ENCODE measurements at regions not wholly inside any gene's neighbourhood (a gene's known extent, or its start where the extent isn't known, plus 50 kb on each side); places are given as distances from the start of the nearest gene placed in this dataset.

DNA sequence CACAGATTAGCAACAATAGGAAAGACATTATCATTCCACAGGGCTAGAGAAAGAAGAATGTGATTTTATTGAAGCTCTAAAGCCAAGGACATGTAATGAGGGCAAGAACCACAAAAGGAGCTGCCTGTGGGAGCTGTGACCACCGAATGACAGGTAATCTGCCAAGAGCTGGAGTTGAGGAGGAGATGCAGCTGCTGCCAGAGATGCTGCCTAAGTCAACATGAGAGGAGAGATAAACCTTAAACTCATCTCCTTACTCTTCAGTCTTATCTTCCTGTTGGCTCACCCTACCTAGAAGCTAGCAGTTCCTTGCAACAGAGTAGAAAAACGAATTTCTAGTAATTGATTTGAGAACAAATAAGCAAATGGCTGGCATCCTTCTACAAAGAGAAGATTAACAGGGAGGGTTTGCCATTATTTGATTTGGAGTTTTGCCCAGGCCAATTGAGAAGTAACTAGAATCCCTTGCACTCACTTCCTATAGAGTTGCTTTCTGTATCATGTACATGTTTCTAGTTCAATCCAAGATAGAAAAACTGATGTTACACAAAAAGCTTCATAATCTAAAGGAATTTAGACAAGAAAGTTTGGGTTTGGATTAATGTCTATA is 539.2 kb downstream of the TLE1 start:
- H3K4me1 Mint-ChIP-seq = no peaks in the 10 kb centered on the region
- peaks cover 13% of the 10 kb centered on the region for H3K9me3 Mint-ChIP-seq

DNA sequence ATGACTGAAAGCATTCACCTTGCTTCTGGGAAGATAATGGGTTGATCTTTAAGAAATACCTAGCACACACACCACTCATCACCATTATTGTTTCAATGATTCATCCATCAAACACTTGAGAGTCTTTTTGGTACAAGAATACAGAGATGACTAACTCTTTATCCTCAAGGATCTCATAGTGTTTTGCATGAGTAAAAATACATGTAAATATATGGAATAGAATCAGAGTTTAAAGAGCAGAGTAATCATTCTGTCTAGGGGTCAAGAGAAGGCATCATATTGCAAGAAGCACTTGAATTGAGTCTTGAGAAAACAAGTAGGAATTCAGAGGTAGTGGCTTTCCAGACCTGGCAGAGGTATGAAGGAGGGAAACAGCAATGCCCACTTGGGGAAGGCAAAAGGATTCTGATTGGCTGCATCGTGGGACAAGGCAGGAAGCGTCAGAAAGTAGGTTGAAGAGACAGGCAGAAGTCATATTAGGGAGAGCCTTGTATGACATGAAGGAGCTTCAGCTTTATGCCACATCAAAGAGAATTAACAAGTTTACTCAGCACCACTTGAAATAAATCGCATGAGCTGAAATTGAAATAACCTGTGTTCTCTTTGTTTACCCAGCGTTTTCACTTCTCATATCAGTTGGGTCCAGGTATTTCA is 542.5 kb downstream of the TLE1 start:
- Mint-ChIP-seq H3K4me3 (no peak overlapping the region), H3K36me3 (no peaks in the 10 kb centered on the region), H3K27ac (no peak overlapping the region), H3K9me3 (peaks cover 11% of the 10 kb centered on the region), H3K4me1 (no peaks in the 10 kb centered on the region)
- DNase-seq (ENCODE audit: low spot score in 2 of 2) (no peak), ATAC-seq (no peak)

More for the DNA sequence above, 539.2 kb downstream of the TLE1 start:
- H3K36me3 Mint-ChIP-seq = no peaks in the 10 kb centered on the region
- H3K27ac Mint-ChIP-seq = no peak overlapping the region
- no peak overlapping the region for H3K4me3 Mint-ChIP-seq
- no peak for DNase-seq (ENCODE audit: low spot score in 2 of 2)
- ATAC-seq = no peak

DNA sequence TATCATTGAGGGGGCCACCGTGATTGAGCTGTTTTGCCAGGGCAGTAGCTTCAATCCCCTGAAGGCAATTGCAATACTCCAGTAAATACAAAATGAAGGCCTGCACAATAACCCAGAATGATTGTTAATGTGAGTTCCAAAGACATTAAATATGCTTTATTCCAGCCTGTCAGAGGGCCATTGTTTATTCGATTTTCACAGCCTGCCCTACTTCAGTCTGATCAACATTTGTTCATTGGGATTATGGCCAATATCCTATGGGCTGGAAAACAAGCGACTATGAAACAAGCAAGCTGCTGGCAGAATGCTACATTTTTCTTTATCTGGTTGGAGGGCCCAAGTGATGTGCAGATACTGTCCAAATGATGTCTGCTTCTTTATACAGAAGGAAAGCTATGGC is 543.1 kb downstream of the TLE1 start:
- H3K4me3 Mint-ChIP-seq = no peak overlapping the region
- DNase-seq (ENCODE audit: low spot score in 2 of 2) (no peak), ATAC-seq (no peak)
- H3K27ac Mint-ChIP-seq = no peak overlapping the region
- no peaks in the 10 kb centered on the region for H3K4me1 Mint-ChIP-seq
- peaks cover 11% of the 10 kb centered on the region for H3K9me3 Mint-ChIP-seq
- H3K36me3 Mint-ChIP-seq = no peaks in the 10 kb centered on the region

DNA sequence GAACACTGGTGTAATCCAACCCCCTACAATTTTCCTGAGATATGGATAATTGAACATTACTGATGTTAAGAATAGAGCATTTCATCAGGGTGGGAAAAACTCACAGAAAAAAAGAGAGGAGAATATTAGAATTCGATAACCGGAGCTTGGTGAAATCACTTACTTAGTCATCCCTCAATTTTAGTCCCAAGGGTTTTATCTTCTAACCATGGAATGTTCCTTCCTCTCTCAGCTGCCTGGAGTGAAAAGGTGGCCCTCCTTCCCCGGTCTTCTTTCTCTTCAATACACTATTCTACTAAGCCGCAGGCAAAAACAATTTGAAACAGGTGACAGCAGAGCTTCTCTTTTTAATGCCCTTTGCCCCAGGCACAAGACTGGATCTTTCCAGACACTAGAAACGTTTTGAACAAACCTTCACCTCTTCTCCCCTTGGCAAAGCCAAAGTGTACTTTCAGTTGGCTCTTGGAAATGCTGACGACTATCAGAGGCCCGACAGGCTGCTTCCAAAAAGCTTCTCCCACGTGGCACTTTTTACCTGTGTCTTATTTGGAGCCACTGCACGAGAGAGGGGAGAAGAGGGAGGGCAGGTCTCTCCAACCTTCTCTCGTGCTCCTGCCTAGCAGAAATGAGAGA is 543.9 kb downstream of the TLE1 start:
- peaks cover 11% of the 10 kb centered on the region for H3K9me3 Mint-ChIP-seq
- no peak for ATAC-seq

DNA sequence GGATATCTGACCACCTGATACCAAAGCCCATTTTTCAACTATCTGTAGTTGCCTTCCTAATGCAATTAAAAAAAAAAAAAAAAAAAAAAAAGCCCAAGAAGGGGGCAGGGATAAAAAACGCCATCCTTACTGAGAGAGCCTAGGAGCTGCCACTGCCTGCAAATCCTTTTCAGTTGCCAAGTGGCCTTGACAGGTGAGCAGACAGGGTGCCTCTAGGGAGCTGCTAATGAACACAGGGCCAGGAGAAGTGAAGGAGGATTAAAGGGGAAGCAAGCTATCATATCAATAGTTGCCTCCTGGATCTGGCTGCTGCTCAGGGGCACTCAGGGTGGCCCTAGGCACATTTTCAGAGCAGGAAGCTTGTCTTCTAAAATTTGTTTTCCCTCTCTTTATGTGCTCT is 547.4 kb downstream of the TLE1 start:
- Mint-ChIP-seq H3K4me1 (no peaks in the 10 kb centered on the region), H3K27ac (no peak overlapping the region), H3K36me3 (no peaks in the 10 kb centered on the region), H3K9me3 (peaks cover 11% of the 10 kb centered on the region), H3K4me3 (no peak overlapping the region)
- DNase-seq (ENCODE audit: low spot score in 2 of 2) = no peak
- no peak for ATAC-seq

More for the DNA sequence above, 543.9 kb downstream of the TLE1 start:
- Mint-ChIP-seq H3K4me3 (no peak overlapping the region), H3K36me3 (no peaks in the 10 kb centered on the region), H3K27ac (no peak overlapping the region), H3K4me1 (no peaks in the 10 kb centered on the region)
- no peak for DNase-seq (ENCODE audit: low spot score in 2 of 2)

DNA sequence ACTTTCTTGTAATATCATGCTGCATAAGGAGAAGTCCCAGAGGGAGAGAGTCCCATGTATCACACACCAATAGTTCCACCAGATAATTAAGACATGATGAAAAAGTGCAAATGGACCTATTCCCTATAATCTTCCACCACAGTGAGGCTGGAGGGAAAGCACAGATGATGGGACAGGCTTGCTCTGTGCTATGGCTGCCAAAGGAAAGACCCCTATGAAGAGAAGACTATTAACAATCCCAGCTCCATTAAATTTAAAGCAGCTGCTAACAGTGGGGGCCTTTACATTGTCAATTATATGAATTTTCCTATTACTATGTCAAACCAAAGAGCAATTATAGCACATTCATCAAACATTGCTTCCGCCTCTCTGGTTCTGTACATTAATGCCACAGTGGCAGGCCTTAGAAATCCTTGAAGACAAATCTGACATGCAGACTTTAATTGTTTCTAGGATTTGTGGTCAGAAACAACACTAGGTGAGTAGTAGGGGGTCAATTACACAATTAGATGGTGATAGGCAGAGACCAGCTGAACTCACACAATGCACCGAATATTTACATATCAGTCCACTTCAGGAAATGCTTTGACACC is 551.3 kb downstream of the TLE1 start:
- Mint-ChIP-seq H3K27ac (no peak overlapping the region), H3K4me1 (no peaks in the 10 kb centered on the region), H3K4me3 (no peak overlapping the region), H3K36me3 (no peaks in the 10 kb centered on the region), H3K9me3 (peaks cover 7% of the 10 kb centered on the region)
- DNase-seq (ENCODE audit: low spot score in 2 of 2) (no peak), ATAC-seq (no peak)

DNA sequence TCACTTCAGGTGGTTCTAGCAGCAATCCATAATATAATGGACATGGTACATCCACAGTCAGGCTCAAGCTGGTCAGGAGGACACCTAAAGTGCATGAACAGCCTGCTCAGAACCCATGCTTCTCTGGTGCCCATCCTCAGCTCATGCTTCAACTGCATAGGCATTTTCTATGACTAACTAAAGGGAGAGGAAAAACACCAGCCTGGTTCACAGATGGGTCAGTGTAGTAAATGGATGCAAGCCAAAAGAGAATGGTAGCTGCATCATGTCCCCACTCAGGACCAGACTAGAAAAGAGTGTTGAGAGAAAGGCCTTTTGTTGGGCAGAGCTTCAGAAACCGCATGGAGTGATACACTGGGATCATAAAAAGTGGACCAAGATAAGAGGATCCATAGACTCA is 556.6 kb downstream of the TLE1 start:
- H3K27ac Mint-ChIP-seq = no peak overlapping the region
- DNase-seq (ENCODE audit: low spot score in 2 of 2) (no peak), ATAC-seq (no peak)
- no peak overlapping the region for H3K4me3 Mint-ChIP-seq
- H3K4me1 Mint-ChIP-seq = no peaks in the 10 kb centered on the region
- H3K9me3 Mint-ChIP-seq = peaks cover 4% of the 10 kb centered on the region
- H3K36me3 Mint-ChIP-seq = no peaks in the 10 kb centered on the region

DNA sequence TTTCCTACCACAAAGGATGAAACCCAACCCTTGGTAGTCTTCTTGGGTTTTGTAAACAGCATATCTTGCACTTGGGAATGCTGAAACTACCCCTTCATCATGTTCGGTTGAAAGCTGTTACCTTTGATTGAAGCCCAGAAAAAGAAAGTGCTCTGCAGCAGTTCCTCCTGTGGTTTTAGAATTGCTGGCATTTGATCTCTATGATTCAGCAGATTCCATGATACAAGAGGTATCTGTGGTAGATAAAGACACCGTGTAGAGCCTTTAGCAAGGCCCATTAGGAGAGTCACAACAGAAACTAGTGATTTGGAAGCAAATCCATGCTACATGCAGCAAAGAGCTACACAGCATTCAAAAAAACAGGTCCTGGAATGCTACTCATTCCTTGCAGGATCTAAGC is 557.0 kb downstream of the TLE1 start:
- DNase-seq (ENCODE audit: low spot score in 2 of 2) = no peak
- no peaks in the 10 kb centered on the region for H3K36me3 Mint-ChIP-seq
- no peaks in the 10 kb centered on the region for H3K4me1 Mint-ChIP-seq
- H3K9me3 Mint-ChIP-seq = peaks cover 4% of the 10 kb centered on the region
- no peak overlapping the region for H3K27ac Mint-ChIP-seq
- H3K4me3 Mint-ChIP-seq = no peak overlapping the region
- no peak for ATAC-seq

DNA sequence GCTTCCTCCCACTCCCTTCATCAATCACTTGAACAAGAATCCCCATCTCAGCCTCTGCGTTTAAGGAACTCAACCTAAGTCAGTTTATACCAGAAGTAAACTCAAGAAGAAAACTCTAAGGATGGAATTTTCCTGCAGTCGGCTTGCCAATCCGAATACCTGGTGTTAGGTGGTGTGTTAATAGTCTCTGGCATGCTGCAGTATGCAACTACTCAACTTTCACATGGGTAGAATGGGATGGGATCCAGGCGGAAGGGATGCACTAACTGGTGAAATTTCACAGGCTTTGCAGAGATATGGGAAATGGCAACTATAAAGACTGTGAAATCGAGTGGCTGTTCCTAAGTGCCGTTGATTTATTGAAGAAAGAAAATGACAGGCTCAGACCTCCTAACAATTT is 560.6 kb downstream of the TLE1 start:
- peaks cover 7% of the 10 kb centered on the region for H3K9me3 Mint-ChIP-seq

DNA sequence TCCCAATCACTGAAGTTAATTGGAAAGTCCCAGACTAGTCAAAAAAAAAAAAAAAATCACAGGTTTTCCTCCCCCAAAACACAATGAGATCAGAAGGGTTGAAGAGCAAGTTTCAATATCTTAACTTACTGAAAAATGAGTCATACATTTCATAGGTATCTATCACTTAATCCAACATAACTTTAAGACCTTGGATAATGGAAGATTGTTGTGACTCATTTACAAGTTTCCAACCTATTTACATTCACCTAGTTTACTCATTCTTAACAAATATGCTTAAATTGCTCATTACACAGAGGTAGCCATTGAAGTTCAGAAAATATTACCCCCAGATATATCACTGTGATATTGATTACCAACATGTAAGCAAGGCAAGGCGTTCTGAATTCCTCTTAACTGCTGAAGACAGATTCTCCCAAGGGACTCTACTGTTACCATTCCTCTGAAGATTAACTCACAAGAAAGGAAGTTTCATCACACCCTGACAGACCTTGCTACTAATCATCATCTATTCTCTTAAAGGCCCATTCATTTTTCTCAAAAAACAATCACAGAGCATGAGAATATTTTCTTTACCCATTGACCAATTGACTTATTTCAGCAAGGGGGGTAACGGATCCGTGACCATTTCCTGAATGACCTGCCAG is 563.8 kb downstream of the TLE1 start:
- H3K4me3 Mint-ChIP-seq = no peak overlapping the region
- H3K36me3 Mint-ChIP-seq = no peaks in the 10 kb centered on the region
- no peak overlapping the region for H3K27ac Mint-ChIP-seq
- DNase-seq (ENCODE audit: low spot score in 2 of 2) (no peak), ATAC-seq (no peak)
- peaks cover 5% of the 10 kb centered on the region for H3K9me3 Mint-ChIP-seq
- no peaks in the 10 kb centered on the region for H3K4me1 Mint-ChIP-seq

More for the DNA sequence above, 560.6 kb downstream of the TLE1 start:
- no peak overlapping the region for H3K4me3 Mint-ChIP-seq
- ATAC-seq = no peak
- no peaks in the 10 kb centered on the region for H3K36me3 Mint-ChIP-seq
- no peak for DNase-seq (ENCODE audit: low spot score in 2 of 2)
- H3K27ac Mint-ChIP-seq = no peak overlapping the region
- H3K4me1 Mint-ChIP-seq = no peaks in the 10 kb centered on the region

DNA sequence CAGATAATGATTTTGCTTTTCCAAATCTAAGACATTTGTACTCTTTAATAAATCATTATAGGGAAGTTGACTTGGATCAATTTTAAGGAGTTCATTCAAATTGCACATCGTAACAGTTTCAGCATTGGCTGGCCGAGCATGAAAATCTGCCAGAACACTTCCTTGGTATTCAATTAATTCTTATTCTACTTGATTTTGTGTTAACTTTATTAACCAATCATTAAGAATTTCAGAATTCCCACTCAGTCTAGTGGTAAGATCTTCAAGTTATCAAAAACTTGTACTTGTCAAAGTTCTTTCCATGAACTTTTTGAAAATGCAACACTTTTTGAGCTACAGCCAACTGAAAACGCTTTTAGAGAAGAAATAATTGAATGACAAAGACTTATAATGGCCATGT is 565.8 kb downstream of the TLE1 start:
- no peak overlapping the region for H3K27ac Mint-ChIP-seq
- no peaks in the 10 kb centered on the region for H3K36me3 Mint-ChIP-seq
- H3K4me1 Mint-ChIP-seq = no peaks in the 10 kb centered on the region
- no peak overlapping the region for H3K4me3 Mint-ChIP-seq
- peaks cover 9% of the 10 kb centered on the region for H3K9me3 Mint-ChIP-seq
- DNase-seq (ENCODE audit: low spot score in 2 of 2) (no peak), ATAC-seq (no peak)

DNA sequence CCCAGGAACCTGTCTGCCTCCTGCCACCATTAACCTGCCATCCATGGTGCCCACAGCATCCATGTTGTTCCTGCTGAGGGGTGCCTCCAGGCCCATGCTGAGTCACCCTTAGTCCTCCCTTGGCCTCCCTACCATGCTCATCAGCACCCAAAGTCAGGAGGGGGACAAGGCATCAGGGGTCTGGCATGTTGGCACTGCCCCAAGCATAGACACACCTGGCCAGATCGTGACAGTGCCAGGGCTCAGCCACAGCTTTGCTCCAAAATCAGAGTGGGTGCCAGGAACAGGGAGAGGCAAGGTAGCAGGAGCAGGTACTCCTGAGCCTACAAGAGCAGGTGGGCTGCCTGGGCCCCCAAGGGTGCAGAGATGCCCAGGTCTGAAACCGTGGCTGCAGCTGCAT is 566.6 kb downstream of the TLE1 start:
- DNase-seq (ENCODE audit: low spot score in 2 of 2) (no peak), ATAC-seq (no peak)
- H3K27ac Mint-ChIP-seq = no peak overlapping the region
- peaks cover 11% of the 10 kb centered on the region for H3K9me3 Mint-ChIP-seq
- no peak overlapping the region for H3K4me3 Mint-ChIP-seq
- no peaks in the 10 kb centered on the region for H3K36me3 Mint-ChIP-seq
- H3K4me1 Mint-ChIP-seq = no peaks in the 10 kb centered on the region

DNA sequence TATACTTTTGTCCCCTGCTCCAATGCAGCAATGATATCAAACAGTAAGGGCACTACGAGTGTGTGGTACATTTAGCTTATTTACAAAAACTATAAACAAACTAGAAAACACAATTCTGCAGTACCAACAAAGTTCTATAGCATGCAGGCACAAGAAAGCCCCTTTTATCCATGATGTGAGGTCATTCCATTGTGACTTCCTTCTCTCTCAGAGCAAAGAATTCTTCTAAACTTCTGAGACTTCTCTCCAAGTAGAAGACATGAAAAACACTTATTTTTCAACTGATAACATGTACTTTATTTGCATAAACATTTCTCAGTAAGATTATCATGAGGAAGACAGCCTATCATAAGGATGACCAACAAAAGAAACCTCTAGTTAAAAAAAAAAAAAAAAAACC is 569.8 kb downstream of the TLE1 start:
- Mint-ChIP-seq H3K4me1 (no peaks in the 10 kb centered on the region), H3K4me3 (no peak overlapping the region), H3K9me3 (peaks cover 12% of the 10 kb centered on the region), H3K27ac (no peak overlapping the region), H3K36me3 (no peaks in the 10 kb centered on the region)
- ATAC-seq (no peak), DNase-seq (ENCODE audit: low spot score in 2 of 2) (no peak)

DNA sequence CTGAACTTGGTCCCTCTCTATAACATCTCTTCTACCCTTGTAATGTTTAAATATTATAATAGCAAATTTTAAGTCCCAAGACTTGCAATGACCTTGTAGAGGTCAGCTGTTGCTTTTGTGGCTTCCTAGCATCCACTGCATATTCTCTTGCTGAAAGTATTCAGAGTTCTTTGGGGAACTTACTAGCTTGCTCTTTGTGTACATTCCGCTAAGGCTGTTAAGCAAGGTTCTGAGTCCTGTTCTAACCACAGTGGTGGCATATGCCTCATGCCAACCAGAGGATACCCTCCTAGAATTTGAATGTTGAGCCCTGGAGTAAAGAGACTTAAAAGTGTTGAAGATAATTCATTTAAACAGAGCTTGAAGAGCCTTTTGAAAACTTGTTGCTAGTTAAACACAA is 570.9 kb downstream of the TLE1 start:
- no peaks in the 10 kb centered on the region for H3K4me1 Mint-ChIP-seq
- H3K9me3 Mint-ChIP-seq = peaks cover 12% of the 10 kb centered on the region
- H3K36me3 Mint-ChIP-seq = no peaks in the 10 kb centered on the region
- H3K4me3 Mint-ChIP-seq = no peak overlapping the region
- ATAC-seq (no peak), DNase-seq (ENCODE audit: low spot score in 2 of 2) (no peak)
- H3K27ac Mint-ChIP-seq = no peak overlapping the region

DNA sequence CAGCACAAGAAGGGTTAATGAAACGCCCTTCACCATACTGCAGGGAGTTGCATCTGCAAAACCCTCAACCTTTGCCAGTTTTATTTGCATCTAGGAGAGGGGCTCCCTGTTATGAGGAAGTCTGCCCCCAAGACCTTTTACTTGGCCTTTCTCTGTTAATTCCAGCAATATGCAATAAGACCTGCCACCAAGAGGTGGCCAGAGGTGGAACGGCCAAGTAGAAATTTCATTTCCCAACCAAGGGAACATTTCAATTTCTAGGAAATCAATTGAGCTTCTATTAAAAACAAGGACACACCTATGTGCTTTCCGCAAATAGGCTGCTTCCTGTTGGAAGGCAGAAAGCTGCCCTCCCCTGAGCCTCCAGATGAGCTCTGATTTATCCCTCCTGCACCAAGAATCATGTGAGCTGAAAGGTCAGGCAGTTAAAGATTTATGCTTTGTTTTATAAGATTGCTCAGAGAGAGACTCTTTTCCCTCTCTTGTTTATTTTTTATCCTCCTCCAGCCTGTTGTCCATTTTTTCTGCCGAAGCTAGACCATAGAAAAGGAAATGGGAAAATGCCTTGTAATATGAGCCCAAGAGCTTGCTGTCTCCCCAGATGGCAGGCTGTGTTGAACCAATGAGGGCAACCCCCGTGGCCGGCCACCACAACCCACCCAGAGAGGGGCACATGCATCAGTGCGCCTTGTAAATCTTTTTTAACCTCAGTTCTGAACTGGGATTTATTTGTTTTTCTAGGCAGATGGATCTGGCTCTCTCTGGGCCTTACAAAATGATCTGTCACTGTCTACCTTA is 572.8 kb downstream of the TLE1 start:
- ATAC-seq (no peak), DNase-seq (ENCODE audit: low spot score in 2 of 2) (no peak)
- H3K27ac Mint-ChIP-seq = no peak overlapping the region
- no peaks in the 10 kb centered on the region for H3K36me3 Mint-ChIP-seq
- H3K4me1 Mint-ChIP-seq = no peaks in the 10 kb centered on the region
- H3K4me3 Mint-ChIP-seq = no peak overlapping the region
- H3K9me3 Mint-ChIP-seq = peaks cover 9% of the 10 kb centered on the region

Measured in stimulated activated effector memory CD8-positive, alpha-beta T cell treated with anti-CD3 and anti-CD28 coated beads, Interleukin-12 subunit alpha, Interleukin-12 subunit beta, amount 100 ng/mL, for 72 hours (primary cell).